ENCODE measurements at regions not wholly inside any gene's neighbourhood (a gene's known extent, or its start where the extent isn't known, plus 50 kb on each side); places are given as distances from the start of the nearest gene placed in this dataset.

GRCh38 chr11:13897646-13898276 is 64.8 kb upstream of the SPON1 start:
- no peak overlapping the region for H3K4me3 ChIP-seq (ENCODE audit: low read depth, low read length)
- TF ChIP-seq POLR2A (IDR thresholded peaks at IDR 0.05; ENCODE audit: extremely low read depth, insufficient read length) (no peak), MAX (IDR thresholded peaks at IDR 0.05; ENCODE audit: low read depth, low read length) (no peak), CTCF (IDR thresholded peaks at IDR 0.05; ENCODE audit: low read depth, low read length) (no peak), MYC (IDR thresholded peaks at IDR 0.05; ENCODE audit: low read depth, low read length) (no peak)

GRCh38 chr11:13899603-13900002 is 62.9 kb upstream of the SPON1 start:
- no peak for DNase-seq (ENCODE audit: low read depth)
- H3K4me3 ChIP-seq (ENCODE audit: low read depth, low read length): no peak overlapping the region
- no peak for TF ChIP-seq MAX (IDR thresholded peaks at IDR 0.05; ENCODE audit: low read depth, low read length)
- no peak for TF ChIP-seq CTCF (IDR thresholded peaks at IDR 0.05; ENCODE audit: low read depth, low read length)
- TF ChIP-seq POLR2A (IDR thresholded peaks at IDR 0.05; ENCODE audit: extremely low read depth, insufficient read length): no peak
- no peak for TF ChIP-seq MYC (IDR thresholded peaks at IDR 0.05; ENCODE audit: low read depth, low read length)

More at GRCh38 chr11:13897646-13898276, 64.8 kb upstream of the SPON1 start:
- DNase-seq (ENCODE audit: low read depth): no peak

- no peak overlapping the region for H3K4me3 ChIP-seq (ENCODE audit: low read depth, low read length)
- TF ChIP-seq POLR2A (IDR thresholded peaks at IDR 0.05; ENCODE audit: extremely low read depth, insufficient read length) (no peak), MYC (IDR thresholded peaks at IDR 0.05; ENCODE audit: low read depth, low read length) (no peak), MAX (IDR thresholded peaks at IDR 0.05; ENCODE audit: low read depth, low read length) (no peak), CTCF (IDR thresholded peaks at IDR 0.05; ENCODE audit: low read depth, low read length) (no peak)
- no peak for DNase-seq (ENCODE audit: low read depth)
These were observed 60.0 kb upstream of the SPON1 start for GRCh38 chr11:13902523-13902922.

GRCh38 chr11:13905137-13905781 is 57.3 kb upstream of the SPON1 start:
- no peak overlapping the region for H3K4me3 ChIP-seq (ENCODE audit: low read depth, low read length)
- DNase-seq (ENCODE audit: low read depth): no peak
- TF ChIP-seq MYC (IDR thresholded peaks at IDR 0.05; ENCODE audit: low read depth, low read length) (no peak), POLR2A (IDR thresholded peaks at IDR 0.05; ENCODE audit: extremely low read depth, insufficient read length) (no peak), CTCF (IDR thresholded peaks at IDR 0.05; ENCODE audit: low read depth, low read length) (no peak), MAX (IDR thresholded peaks at IDR 0.05; ENCODE audit: low read depth, low read length) (no peak)

- H3K4me3 ChIP-seq (ENCODE audit: low read depth, low read length): no peak overlapping the region
- DNase-seq (ENCODE audit: low read depth): peak; percentile 6
- TF ChIP-seq POLR2A (IDR thresholded peaks at IDR 0.05; ENCODE audit: extremely low read depth, insufficient read length) (no peak), MAX (IDR thresholded peaks at IDR 0.05; ENCODE audit: low read depth, low read length) (no peak), MYC (IDR thresholded peaks at IDR 0.05; ENCODE audit: low read depth, low read length) (no peak), CTCF (IDR thresholded peaks at IDR 0.05; ENCODE audit: low read depth, low read length) (no peak)
These were observed 54.8 kb upstream of the SPON1 start for GRCh38 chr11:13907678-13908077.
